Activated naive CD4-positive, alpha-beta T cell treated with anti-CD3 and anti-CD28 coated beads, Interleukin-2, amount 50 U/mL, for 72 hours (primary cell): ENCODE measurements at regions not wholly inside any gene's neighbourhood (a gene's known extent, or its start where the extent isn't known, plus 50 kb on each side); places are given as distances from the start of the nearest gene placed in this dataset.
"Not testable (repeated sequence)": the region's sequence is repeated elsewhere in the genome, so short reads cannot be mapped to it uniquely, and the experiment has no call there.

ENCODE experiments used
- ATAC-seq, 2 donors: fragments of 150-1000 bp; cut with Tn5 transposase; 2 replicates each; pipeline ENCODE4 v1.10.0; 2021; ENCODE audit warnings: mild to moderate bottlenecking in 2 of 2, moderate library complexity in 2 of 2
- DNase-seq, 2 donors: peaks; one replicate each; pipeline ENCODE4 v3.0.0; 2021 to 2022; ENCODE audit warnings: low spot score in 2 of 2
- H3K27ac Mint-ChIP-seq, 2 donors: one replicate each; pipeline ENCODE4 v1.8.0; 2022; ENCODE audit warnings: mild to moderate bottlenecking in 2 of 2, mixed read lengths in 2 of 2
- H3K36me3 Mint-ChIP-seq, 2 donors: one replicate each; pipeline ENCODE4 v1.8.0; 2022; ENCODE audit warnings: mixed read lengths in 2 of 2
- H3K9me3 Mint-ChIP-seq, 2 donors: one replicate each; pipeline ENCODE4 v1.8.0; 2022; ENCODE audit warnings: mixed read lengths in 2 of 2

DNA sequence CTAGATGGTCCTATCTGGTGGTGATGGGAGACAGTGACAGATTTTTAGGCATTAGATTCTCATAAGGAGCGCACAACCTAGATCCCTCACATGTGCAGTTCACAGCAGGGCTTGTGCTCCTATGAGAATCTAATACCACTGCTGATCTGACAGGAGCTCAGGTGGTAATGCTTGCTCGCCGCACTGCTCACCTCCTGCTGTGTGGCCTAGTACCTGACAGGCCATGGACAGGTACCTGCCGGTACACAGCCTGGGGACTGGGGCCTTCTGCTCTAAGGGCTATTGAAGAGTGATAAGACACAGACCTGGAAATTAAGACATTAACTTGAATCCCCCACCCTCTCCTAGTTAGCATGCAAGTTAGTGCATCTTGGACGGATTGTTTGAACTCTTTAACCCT is 64.4 kb downstream of the KLRB1 start:
- H3K27ac Mint-ChIP-seq, H3K36me3 Mint-ChIP-seq, H3K9me3 Mint-ChIP-seq, DNase-seq, ATAC-seq: not testable (repeated sequence)

DNA sequence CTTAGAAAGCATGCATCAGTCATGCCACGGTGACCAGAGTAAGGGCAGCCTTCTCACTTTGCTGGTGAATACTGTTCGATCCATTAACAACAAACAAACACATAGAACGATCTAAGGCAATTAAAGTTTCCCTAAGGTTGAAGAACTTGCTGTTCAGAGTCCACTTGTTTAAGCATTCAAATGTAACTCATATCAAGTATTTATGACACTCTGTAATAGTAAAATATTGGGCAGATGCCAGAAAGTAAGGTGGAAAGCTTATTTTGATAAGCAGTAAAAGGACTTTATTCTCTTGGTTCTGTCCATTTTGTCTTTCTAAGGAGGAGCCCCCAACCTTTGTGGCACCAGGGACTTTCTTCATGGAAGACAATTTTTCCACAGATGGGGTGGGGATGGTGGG is 64.9 kb downstream of the KLRB1 start:
- not testable (repeated sequence) for H3K36me3 Mint-ChIP-seq, ATAC-seq, H3K9me3 Mint-ChIP-seq, DNase-seq, H3K27ac Mint-ChIP-seq

DNA sequence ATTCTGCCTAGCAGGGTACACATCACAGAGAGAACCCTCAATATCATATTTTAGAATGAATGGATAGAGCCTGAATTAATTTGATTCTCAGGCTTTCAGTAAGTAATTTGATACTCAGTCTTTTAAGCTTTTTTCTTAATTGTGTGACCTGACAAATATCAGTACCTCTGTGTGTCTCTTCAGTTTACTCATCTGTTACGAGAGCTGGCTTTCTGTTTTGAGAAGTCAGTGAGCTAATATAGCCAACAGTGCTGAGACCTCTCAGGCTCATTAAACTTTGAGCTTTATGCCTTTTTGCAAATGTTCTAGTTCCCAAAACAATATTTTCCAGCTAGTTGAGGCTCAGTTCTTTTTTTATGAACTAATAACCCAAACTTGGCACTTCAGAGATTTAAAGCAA is 91.8 kb downstream of the KLRB1 start:
- not testable (repeated sequence) for H3K27ac Mint-ChIP-seq, H3K9me3 Mint-ChIP-seq, H3K36me3 Mint-ChIP-seq, ATAC-seq, DNase-seq

DNA sequence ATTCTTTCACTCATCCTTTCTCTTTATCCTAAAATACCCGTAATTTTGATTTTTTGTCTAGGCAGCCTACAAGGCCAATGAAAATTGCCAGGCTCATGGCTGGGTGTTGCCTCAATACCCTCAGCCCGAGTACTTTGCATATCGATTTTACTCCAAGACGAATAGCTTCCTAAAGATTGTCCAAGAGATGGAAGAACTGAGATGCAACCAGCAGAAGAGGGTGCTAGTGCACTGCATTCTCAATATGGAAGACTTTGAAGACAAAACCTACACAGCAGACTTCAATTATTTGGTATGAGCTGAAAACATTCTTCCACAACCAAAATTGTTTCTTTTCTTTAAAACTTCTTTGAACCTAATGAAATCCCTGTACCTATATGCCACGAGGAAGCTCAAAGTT is 95.0 kb downstream of the KLRB1 start:
- H3K9me3 Mint-ChIP-seq, DNase-seq, ATAC-seq, H3K36me3 Mint-ChIP-seq, H3K27ac Mint-ChIP-seq: not testable (repeated sequence)

DNA sequence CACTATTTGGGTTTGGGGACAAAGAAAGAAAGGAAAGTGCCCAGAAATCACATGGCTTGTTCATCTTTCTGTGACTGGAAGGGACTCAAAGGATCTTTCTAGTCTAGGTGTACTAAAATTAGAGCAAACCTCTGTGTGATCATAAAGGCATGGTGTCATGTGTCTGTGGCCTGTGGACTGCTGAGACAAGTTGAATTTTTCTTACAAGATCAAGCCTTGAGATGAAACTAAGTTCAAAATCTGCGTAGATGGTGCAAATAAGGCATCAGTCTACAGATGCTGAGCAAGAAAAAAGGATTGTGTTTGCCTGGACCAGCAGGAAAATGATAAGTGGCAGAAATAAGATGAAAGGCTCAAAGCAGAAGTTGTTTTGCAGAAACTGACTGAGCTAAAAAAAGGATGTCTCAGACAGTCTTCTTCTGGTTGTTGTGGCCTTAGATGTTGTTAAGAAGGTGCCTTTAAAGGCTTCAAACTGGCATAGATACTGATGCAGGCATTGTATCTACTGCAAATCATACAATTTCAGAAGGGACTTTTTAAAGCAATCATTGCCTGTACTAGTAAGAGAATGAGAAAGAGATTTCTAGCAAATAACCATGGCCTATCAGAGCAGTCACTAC is 97.2 kb downstream of the KLRB1 start:
- ATAC-seq, H3K36me3 Mint-ChIP-seq, H3K9me3 Mint-ChIP-seq, DNase-seq: not testable (repeated sequence)
- H3K27ac Mint-ChIP-seq: peak overlapping the region in 1 of 2 donors; percentile 27

DNA sequence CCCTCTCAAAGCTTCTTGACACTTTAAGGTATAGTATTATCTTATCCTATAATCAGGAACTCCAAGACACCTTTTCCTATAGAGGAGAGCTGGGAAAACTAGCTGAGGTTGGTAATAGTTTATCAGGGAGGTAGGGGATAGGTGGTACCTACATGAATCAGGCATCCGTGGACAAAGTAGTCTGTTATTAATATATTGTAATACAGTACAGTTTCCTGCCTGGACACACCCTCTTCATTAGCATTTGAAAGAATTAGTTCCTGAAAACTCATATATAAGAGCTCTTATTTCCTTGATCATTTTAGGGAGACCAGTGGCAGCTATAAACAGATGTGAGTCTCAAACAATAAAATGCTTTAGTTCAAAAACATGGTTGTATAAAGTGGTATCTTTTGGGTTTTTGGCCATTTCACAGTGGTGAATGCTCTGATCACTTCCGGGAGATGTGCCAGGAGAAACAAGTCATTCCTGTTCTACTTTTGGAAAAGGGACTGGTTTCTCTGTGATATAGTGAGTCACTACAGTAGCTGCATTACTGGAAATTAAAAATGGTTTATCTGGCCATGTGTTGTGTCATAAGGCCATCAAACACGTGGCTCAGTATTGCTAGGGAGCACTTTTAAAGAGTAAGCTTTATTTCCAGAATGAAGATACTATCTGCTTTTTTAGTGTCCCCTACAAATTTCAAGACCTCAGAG is 98.1 kb downstream of the KLRB1 start:
- ATAC-seq: no peak

DNA sequence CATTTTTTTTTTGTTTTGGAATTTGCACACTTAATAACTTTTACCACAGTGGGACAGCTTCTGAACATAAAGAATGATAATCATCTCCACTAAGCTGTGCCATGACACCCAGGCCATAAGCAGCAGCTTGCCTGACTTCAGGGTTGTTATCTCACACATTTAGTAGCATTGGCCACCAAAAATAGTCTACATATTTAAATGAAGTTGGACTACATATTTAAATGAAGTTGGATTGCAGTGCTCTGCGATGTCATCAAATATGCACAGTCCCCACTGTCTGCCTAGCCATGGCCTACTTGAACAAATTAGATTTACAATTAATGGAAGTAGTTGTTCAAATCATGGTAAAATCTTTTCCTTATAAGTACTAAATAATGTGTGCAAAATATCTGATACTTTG is 101.0 kb downstream of the KLRB1 start:
- ATAC-seq (no peak), DNase-seq (no peak)
- Mint-ChIP-seq H3K9me3 (no peaks in the 10 kb centered on the region), H3K36me3 (no peaks in the 10 kb centered on the region), H3K27ac (no peak overlapping the region)

More for the DNA sequence above, 98.1 kb downstream of the KLRB1 start:
- no peaks in the 10 kb centered on the region for H3K9me3 Mint-ChIP-seq
- no peak for DNase-seq
- H3K27ac Mint-ChIP-seq: peak overlapping the region in 1 of 2 donors; percentile 27
- no peaks in the 10 kb centered on the region for H3K36me3 Mint-ChIP-seq

DNA sequence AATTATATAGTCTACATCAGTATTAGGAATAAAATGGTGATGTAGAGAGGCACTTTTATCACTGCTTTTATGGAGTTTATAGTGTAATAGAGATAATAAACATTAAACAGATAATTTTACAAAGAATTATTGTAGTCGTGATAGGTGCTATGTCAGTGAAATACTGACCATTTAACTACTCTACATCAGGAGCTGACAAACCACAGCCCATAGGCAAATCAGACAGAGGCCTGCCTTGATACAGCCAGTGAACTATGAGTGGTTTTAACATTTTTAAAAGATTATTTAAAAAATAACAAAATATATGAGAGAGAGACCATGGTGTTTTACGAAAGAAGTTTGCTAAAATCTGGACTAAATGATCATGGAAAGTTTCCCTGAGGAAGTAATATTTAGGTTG is 104.3 kb downstream of the KLRB1 start:
- H3K36me3 Mint-ChIP-seq, ATAC-seq, DNase-seq, H3K27ac Mint-ChIP-seq, H3K9me3 Mint-ChIP-seq: not testable (repeated sequence)

DNA sequence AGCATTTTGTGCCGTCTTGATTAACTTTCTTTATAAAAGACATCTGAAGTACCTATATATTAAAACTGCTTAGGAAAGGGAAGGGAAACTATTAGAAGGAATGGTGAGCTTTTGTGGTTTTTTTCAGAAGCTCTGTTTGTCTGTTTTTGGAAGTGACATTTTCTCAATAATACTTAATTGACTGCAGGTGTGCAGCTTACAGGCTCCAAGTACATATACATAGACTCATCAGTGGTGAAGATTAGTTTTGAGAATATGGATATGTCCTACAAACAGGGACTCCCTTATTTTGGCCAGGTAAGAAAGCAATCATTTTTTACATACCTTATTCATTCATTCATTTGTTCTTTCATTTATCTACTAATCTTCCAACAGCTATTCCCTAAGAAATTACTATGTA is 104.9 kb downstream of the KLRB1 start:
- not testable (repeated sequence) for H3K9me3 Mint-ChIP-seq, H3K36me3 Mint-ChIP-seq, H3K27ac Mint-ChIP-seq, DNase-seq, ATAC-seq

DNA sequence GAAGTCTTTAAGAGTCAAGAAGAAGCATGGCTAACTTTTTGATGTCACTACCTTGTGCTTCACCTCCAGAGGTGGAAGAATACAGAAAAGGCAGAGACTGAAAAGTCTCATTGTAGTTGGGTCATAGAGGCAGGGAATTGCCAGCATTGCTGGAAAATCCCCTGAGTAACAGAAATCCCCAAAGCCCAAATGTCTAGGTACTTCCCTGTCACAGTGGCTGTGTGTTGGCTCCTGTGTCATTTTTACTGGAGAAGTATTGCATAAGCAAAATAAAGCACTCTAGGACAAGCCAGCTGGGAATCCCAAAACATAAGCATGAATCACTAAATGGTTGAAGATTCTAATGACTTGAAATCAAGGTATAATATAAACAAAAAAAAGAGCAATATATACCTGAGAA is 114.4 kb downstream of the KLRB1 start:
- not testable (repeated sequence) for H3K36me3 Mint-ChIP-seq, DNase-seq, H3K27ac Mint-ChIP-seq, ATAC-seq, H3K9me3 Mint-ChIP-seq

DNA sequence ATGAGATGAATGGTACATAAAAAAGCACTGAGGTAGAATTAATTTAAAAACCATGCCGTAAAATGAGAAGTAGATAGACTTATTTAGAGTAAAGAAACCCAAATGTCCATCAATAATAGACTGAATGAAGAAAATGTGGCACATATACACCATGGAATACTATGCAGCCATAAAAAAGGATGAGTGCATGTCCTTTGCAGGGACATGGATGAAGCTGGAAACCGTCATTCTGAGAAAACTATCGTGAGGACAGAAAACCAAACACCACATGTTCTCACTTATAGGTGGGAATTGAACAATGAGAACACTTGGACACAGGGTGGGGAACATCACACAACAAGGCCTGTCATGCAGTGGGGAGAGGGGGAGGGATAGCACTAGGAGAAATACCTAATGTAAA is 126.4 kb downstream of the KLRB1 start:
- H3K27ac Mint-ChIP-seq, H3K36me3 Mint-ChIP-seq, DNase-seq, ATAC-seq, H3K9me3 Mint-ChIP-seq: not testable (repeated sequence)

DNA sequence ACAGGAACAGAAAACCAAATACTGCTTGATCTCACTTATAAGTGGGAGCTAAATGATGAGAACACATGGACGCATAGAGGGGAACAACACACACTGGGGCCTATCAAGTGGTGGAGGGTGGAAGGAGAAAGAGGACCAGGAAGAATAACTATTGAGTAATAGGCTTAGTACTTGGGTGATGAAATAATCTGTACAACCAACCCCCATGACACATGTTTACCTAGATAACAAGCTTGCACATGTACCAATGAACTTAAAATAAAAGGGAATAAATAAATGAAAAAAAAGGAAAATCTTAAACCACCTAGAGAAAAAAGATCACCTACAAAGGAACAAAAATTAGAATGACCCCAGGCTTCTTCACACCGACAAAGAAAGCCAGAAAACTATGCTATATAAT is 133.5 kb downstream of the KLRB1 start:
- not testable (repeated sequence) for H3K9me3 Mint-ChIP-seq, H3K36me3 Mint-ChIP-seq, ATAC-seq, DNase-seq
- peak overlapping the region in 1 of 2 donors; percentile 52 for H3K27ac Mint-ChIP-seq

DNA sequence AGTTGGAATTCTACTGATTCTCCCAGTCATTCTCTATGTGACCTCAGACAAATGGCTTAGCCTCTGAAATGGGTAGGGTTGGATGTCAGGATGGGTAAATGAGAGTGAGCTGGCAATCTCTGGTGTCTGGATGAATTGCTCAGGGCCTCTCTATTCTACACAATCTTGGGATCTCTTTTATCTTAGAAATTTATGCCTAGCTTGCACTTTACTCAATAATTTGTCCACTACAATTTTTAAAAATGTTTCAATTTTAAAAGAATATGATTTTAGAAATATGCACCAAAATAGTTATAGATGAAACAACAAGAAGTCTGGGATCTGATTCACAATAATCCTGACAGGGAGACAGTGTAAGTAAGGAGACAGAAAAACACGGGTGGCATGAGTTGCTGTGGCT is 134.1 kb downstream of the KLRB1 start:
- H3K27ac Mint-ChIP-seq, H3K9me3 Mint-ChIP-seq, ATAC-seq, DNase-seq, H3K36me3 Mint-ChIP-seq: not testable (repeated sequence)

DNA sequence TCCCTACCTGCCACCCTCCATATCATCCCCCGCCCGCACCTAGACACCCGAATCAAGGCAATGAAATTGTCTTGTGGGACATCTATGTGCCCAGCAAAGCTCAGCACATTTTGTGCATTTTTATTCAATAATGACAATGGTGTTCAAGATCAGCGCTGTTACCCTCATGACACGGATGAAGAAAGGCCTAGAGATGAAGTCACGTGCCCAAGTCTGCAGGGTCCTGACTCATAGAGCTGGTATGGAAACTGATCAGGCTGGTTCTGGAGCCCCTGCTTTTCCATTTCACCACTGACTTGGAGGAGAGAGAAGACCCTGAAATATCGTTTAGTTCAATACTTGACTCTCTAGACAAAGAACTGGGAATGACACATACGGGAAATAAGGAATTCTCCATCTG is 136.2 kb downstream of the KLRB1 start:
- not testable (repeated sequence) for H3K36me3 Mint-ChIP-seq, H3K27ac Mint-ChIP-seq, H3K9me3 Mint-ChIP-seq, ATAC-seq, DNase-seq

DNA sequence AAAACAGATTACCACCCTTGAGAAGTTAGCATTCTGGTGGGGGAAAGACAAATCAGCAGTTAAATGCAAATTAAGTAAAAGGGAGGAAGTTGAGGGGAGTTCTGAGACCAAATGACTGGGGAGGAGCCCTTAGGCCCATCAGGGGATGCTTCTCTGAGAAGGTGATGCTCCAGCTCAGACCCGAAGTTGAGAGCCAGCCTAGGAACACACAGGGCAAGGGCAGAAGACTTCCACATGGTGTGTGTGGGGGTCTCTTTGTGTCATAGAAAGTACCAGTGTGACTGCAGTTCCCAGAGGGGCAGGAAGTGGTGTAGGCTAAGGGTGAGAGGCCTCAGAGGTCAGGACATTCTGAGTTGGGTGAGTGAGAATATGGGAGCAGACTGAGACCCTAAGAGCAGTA is 137.3 kb downstream of the KLRB1 start:
- not testable (repeated sequence) for H3K36me3 Mint-ChIP-seq, DNase-seq, H3K9me3 Mint-ChIP-seq
- peak overlapping the region; percentile 7 to 55 for H3K27ac Mint-ChIP-seq
- ATAC-seq: peak; percentile 56 to 60

DNA sequence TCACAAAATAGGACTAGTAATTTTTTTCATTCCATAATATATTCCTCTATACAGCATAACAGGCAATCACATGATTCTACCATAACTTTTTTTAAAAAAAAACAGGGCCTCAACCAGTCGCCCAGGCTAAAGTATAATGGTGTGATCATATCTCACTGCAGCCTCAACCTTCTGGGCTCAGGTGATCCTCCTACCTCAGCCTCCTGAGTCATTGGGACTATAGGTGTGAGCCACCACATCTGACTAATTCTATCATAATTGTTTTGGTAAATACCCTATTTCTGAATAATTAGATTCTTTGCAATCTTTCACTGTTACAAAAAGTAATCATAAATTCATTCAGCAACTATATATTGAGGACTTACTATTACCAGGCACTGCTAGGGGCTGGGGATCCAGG is 137.8 kb downstream of the KLRB1 start:
- peak; percentile 66 to 69 for ATAC-seq
- not testable (repeated sequence) for DNase-seq, H3K36me3 Mint-ChIP-seq, H3K9me3 Mint-ChIP-seq
- H3K27ac Mint-ChIP-seq: peak overlapping the region; percentile 7 to 55

DNA sequence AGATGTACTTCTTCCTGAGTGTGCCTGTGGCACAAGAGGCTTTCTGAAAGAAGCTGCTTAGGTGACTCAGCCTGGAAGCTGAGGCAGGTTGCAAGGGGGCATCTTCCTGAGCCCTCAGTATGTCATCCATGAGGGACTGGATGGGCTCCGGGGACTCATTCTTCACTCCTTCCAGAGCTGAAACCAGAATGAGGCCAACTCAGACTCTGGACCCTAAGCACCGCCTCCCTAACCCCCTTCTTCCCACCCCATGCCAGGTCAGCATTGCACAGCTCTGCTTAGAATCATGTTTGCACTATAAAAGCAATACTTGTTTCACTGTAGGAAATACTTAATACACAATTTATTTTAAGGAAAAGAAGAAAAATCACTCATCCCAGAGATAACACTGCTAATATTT is 138.3 kb downstream of the KLRB1 start:
- peak in 1 of 2 donors; percentile 67 for ATAC-seq
- H3K36me3 Mint-ChIP-seq, H3K27ac Mint-ChIP-seq, H3K9me3 Mint-ChIP-seq, DNase-seq: not testable (repeated sequence)

DNA sequence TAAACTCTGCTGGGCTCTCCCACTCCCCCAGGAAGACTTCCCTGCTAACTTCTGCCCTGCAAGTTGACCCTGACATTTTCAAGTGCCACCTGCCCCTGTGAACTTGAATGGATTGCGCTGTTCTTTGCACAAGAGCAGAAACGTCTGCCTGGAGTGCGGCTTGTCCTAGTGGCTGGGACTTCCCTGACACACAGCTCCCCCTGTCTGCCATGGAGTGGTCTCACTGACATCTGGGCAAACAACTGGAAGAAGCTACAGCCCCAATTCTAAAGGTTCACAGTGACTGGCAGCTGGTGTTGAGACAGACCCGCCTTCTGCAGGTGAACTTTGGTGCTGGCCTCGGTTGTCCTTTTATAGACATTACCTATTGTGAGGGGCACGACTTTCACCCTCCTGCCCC is 138.7 kb downstream of the KLRB1 start:
- not testable (repeated sequence) for ATAC-seq, H3K27ac Mint-ChIP-seq, H3K36me3 Mint-ChIP-seq, H3K9me3 Mint-ChIP-seq
- peak in 1 of 2 donors; percentile 26 for DNase-seq
